H1 (cell line): ENCODE measurements at regions not wholly inside any gene's neighbourhood (a gene's known extent, or its start where the extent isn't known, plus 50 kb on each side); places are given as distances from the start of the nearest gene placed in this dataset.

Source experiments
- CEBPB ChIP-seq: IDR thresholded peaks from 2 replicates; pipeline ENCODE4 v1.6.1; 2012; ENCODE audit warnings: low read depth, low read length
- CTCF ChIP-seq, 3 experiments: IDR thresholded peaks; 1 replicate in 2 of 3; 2 replicates in 1 of 3; pipeline versions ENCODE4 v1.5.1 to v1.6.1; 2011; ENCODE audit warnings: low read length in 3 of 3, mild to moderate bottlenecking in 3 of 3, inconsistent platforms in 2 of 3, low read depth in 1 of 3, moderate library complexity in 1 of 3; ENCODE audit not compliant: insufficient read depth in 1 of 3; ENCODE audit errors: control extremely low read depth in 1 of 3
- POLR2A ChIP-seq, 2 experiments: IDR thresholded peaks; 1 replicate in 1 of 2; 2 replicates in 1 of 2; pipeline ENCODE4 v1.6.1; 2011; ENCODE audit warnings: low read depth in 2 of 2, low read length in 2 of 2, mild to moderate bottlenecking in 2 of 2; ENCODE audit errors: control extremely low read depth in 1 of 2
- POLR2AphosphoS5 ChIP-seq: IDR thresholded peaks from 2 replicates; pipeline ENCODE4 v1.6.1; 2011; ENCODE audit warnings: low read depth, low read length
- RAD21 ChIP-seq, 2 experiments: IDR thresholded peaks in 1 of 2; conservative IDR thresholded peaks in 1 of 2; 2 replicates each; pipeline ENCODE4 v1.6.1; 2011; ENCODE audit warnings: low read depth in 2 of 2, low read length in 2 of 2, improper control_type of control experiment in 1 of 2, inconsistent platforms in 1 of 2, mild to moderate bottlenecking in 1 of 2, moderate library complexity in 1 of 2

GRCh38 chr6:17047889-17048288, 54.0 kb upstream of the STMND1 start:
- TF ChIP-seq CTCF (IDR thresholded peaks at IDR 0.05; ENCODE audit: control extremely low read depth in 1 of 3, insufficient read depth in 1 of 3, low read depth in 1 of 3, low read length in 3 of 3) (no peak), POLR2A (IDR thresholded peaks at IDR 0.05; ENCODE audit: control extremely low read depth in 1 of 2, low read depth in 2 of 2, low read length in 2 of 2) (no peak), POLR2AphosphoS5 (no peak), CEBPB (no peak), RAD21 (IDR thresholded peaks at IDR 0.05 in 1 of 2, conservative IDR thresholded peaks at IDR 0.05 in 1 of 2; ENCODE audit: low read depth in 2 of 2, low read length in 2 of 2) (no peak)
